Caco-2 (cell line): ENCODE measurements at regions not wholly inside any gene's neighbourhood (a gene's known extent, or its start where the extent isn't known, plus 50 kb on each side); places are given as distances from the start of the nearest gene placed in this dataset.
"Not testable (repeated sequence)": the region's sequence is repeated elsewhere in the genome, so short reads cannot be mapped to it uniquely, and the experiment has no call there.

ENCODE experiments used
- BruUV-seq: library from RNA; stranded (reverse); fragments of 400-500 nt; replicated peaks from 2 replicates; lab custom pipeline; 2021; lab: Mats Ljungman, UMichigan
- CTCF ChIA-PET: fragments of 300-600 bp; sonication (Branson Sonifier 250); formaldehyde crosslinking; loops from one replicate; lab custom pipeline; 2022; ENCODE audit warnings: antibody characterized with exemption; lab: Charles Lee
- POLR2A ChIA-PET: fragments of 300-600 bp; sonication (Branson Sonifier 250); formaldehyde crosslinking; loops from one replicate; lab custom pipeline; 2022; ENCODE audit warnings: antibody characterized with exemption; lab: Charles Lee
- DNase-seq, 2 experiments: peaks; one replicate each; pipeline versions ENCODE4 v3.0.0 to v3.0.0-alpha.2; 2020 to 2022
- H3K27me3 ChIP-seq: replicated peaks from 2 replicates; pipeline ENCODE4 v1.6.0; 2011; ENCODE audit warnings: low read length; ENCODE audit not compliant: control insufficient read depth, insufficient read depth
- H3K36me3 ChIP-seq: 2 replicates; pipeline ENCODE4 v1.5.1; 2011; ENCODE audit warnings: low read length; ENCODE audit not compliant: control insufficient read depth, insufficient read depth
- H3K4me1 ChIP-seq: fragments of 250-450 bp; sonication (Bioruptor Pico); 2 replicates; pipeline ENCODE4 v1.5.1; 2020; ENCODE audit warnings: mild to moderate bottlenecking
- H3K4me3 ChIP-seq: 2 replicates; pipeline ENCODE4 v1.5.1; 2011; ENCODE audit warnings: low read depth, mild to moderate bottlenecking, control low read depth, low read length
- H3K9me3 ChIP-seq: fragments of 250-450 bp; sonication (Bioruptor Pico); 2 replicates; pipeline ENCODE4 v1.5.1; 2020; ENCODE audit warnings: mild to moderate bottlenecking, moderate library complexity
- H3K27ac Mint-ChIP-seq: one replicate; pipeline ENCODE4 v1.8.0; 2022; ENCODE audit warnings: mixed read lengths; ENCODE audit not compliant: unreplicated experiment
- H3K27me3 Mint-ChIP-seq: one replicate; pipeline ENCODE4 v1.8.0; 2022; ENCODE audit warnings: mixed read lengths; ENCODE audit not compliant: insufficient read depth, unreplicated experiment
- H3K36me3 Mint-ChIP-seq: one replicate; pipeline ENCODE4 v1.8.0; 2022; ENCODE audit warnings: mild to moderate bottlenecking, mixed read lengths; ENCODE audit not compliant: insufficient read depth, unreplicated experiment
- H3K4me1 Mint-ChIP-seq: one replicate; pipeline ENCODE4 v1.8.0; 2022; ENCODE audit warnings: low read depth, mixed read lengths; ENCODE audit not compliant: unreplicated experiment
- H3K4me3 Mint-ChIP-seq: one replicate; pipeline ENCODE4 v1.8.0; 2022; ENCODE audit warnings: mild to moderate bottlenecking, moderate library complexity, mixed read lengths; ENCODE audit not compliant: unreplicated experiment
- H3K9me3 Mint-ChIP-seq: one replicate; pipeline ENCODE4 v1.8.0; 2022; ENCODE audit warnings: mixed read lengths; ENCODE audit not compliant: unreplicated experiment
- intact Hi-C: fragments of 100-400 bp; cut with micrococcal nuclease; formaldehyde crosslinking; loops from one replicate; pipeline ENCODE4 v1.10.0; 2022; ENCODE audit not compliant: unreplicated experiment
- TF ChIP-seq, protein P1 (sequence below), 2 experiments: fragments of 200-600 bp in 1 of 2; IDR thresholded peaks; 1 replicate in 1 of 2; 2 replicates in 1 of 2; pipeline versions ENCODE4 v1.5.1 to v1.8.0; 2011 to 2022; ENCODE audit warnings: antibody characterized with exemption in 1 of 2, control low read depth in 1 of 2, inconsistent platforms in 1 of 2, low read depth in 1 of 2, low read length in 1 of 2, mild to moderate bottlenecking in 1 of 2, moderate library complexity in 1 of 2; ENCODE audit not compliant: insufficient read depth in 1 of 2, severe bottlenecking in 1 of 2, unreplicated experiment in 1 of 2

- ChIA-PET POLR2A (no interaction called here), CTCF (no interaction called here)
Observed at GRCh38 chr5:116859666-116860320, 285.2 kb upstream of the SEMA6A start.

DNA sequence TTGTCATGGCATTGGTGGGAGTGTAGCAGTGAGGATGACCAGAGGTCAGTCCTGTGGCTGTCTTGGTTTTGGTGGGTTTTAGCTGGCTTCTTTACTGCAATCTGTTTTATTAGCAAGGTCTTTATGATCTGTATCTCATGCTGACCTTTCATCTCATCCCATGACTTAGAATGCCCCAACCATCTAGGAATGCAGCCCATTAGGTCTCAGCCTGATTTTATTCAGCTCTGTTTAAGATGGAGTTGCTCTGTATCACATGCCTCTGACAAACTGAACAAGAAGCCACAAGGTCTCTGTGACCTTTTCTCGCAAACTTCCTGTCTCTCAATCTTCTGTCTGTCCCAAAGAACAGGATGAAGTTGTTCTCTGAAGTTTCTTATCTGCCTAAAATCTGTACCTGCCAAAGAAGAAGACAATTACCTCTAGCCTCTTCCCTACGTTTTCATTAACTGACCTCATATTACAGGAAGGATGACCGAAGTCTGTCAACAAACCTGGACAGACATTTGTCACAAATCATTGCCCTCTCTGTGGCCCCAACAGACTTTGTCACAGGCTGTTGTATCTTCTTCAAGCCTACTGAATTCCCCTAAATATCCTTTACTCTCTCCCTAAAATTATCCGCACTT, 284.2 kb upstream of the SEMA6A start:
- Histone ChIP-seq H3K36me3 (no peaks in the 10 kb centered on the region), H3K4me1 (peaks cover 24% of the 10 kb centered on the region), H3K27me3 (no peaks in the 10 kb centered on the region), H3K4me3 (no peak overlapping the region), H3K9me3 (no peaks in the 10 kb centered on the region)
- H3K27me3 Mint-ChIP-seq = no peaks in the 10 kb centered on the region
- intact Hi-C loops = no loop called here
- DNase-seq = no peak
- CTCF ChIA-PET = no interaction called here
- TF ChIP-seq, protein P1, sequence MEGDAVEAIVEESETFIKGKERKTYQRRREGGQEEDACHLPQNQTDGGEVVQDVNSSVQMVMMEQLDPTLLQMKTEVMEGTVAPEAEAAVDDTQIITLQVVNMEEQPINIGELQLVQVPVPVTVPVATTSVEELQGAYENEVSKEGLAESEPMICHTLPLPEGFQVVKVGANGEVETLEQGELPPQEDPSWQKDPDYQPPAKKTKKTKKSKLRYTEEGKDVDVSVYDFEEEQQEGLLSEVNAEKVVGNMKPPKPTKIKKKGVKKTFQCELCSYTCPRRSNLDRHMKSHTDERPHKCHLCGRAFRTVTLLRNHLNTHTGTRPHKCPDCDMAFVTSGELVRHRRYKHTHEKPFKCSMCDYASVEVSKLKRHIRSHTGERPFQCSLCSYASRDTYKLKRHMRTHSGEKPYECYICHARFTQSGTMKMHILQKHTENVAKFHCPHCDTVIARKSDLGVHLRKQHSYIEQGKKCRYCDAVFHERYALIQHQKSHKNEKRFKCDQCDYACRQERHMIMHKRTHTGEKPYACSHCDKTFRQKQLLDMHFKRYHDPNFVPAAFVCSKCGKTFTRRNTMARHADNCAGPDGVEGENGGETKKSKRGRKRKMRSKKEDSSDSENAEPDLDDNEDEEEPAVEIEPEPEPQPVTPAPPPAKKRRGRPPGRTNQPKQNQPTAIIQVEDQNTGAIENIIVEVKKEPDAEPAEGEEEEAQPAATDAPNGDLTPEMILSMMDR (IDR thresholded peaks at IDR 0.05; ENCODE audit: insufficient read depth in 1 of 2, low read depth in 1 of 2, low read length in 1 of 2, severe bottlenecking in 1 of 2, unreplicated experiment in 1 of 2) = no peak
- peaks cover 6% of the 10 kb centered on the region for H3K36me3 Mint-ChIP-seq
- H3K4me1 Mint-ChIP-seq = peaks cover 27% of the 10 kb centered on the region
- peaks cover 10% of the 10 kb centered on the region for H3K9me3 Mint-ChIP-seq
- no TSS peak for BruUV-seq
- POLR2A ChIA-PET = no interaction called here
- no peak overlapping the region for H3K4me3 Mint-ChIP-seq
- no peak overlapping the region for H3K27ac Mint-ChIP-seq

More at GRCh38 chr5:116859666-116860320, 285.2 kb upstream of the SEMA6A start:
- TF ChIP-seq, protein P1 (IDR thresholded peaks at IDR 0.05; ENCODE audit: insufficient read depth in 1 of 2, low read depth in 1 of 2, low read length in 1 of 2, severe bottlenecking in 1 of 2, unreplicated experiment in 1 of 2) = no peak
- peaks cover 6% of the 10 kb centered on the region for H3K36me3 Mint-ChIP-seq
- peaks cover 10% of the 10 kb centered on the region for H3K9me3 Mint-ChIP-seq
- H3K27me3 ChIP-seq = no peaks in the 10 kb centered on the region
- no peaks in the 10 kb centered on the region for H3K36me3 ChIP-seq
- H3K4me1 Mint-ChIP-seq = peaks cover 27% of the 10 kb centered on the region
- no peak overlapping the region for H3K4me3 ChIP-seq
- intact Hi-C loops = loop anchor here (5.0 kb wide), 1 partner anchor 282 kb away; no protein-coding TSS in a partner anchor
- H3K9me3 ChIP-seq = no peaks in the 10 kb centered on the region
- H3K4me3 Mint-ChIP-seq = no peak overlapping the region
- no peak overlapping the region for H3K27ac Mint-ChIP-seq
- H3K4me1 ChIP-seq = peaks cover 32% of the 10 kb centered on the region
- no peaks in the 10 kb centered on the region for H3K27me3 Mint-ChIP-seq
- DNase-seq = no peak
- BruUV-seq = no TSS peak

DNA sequence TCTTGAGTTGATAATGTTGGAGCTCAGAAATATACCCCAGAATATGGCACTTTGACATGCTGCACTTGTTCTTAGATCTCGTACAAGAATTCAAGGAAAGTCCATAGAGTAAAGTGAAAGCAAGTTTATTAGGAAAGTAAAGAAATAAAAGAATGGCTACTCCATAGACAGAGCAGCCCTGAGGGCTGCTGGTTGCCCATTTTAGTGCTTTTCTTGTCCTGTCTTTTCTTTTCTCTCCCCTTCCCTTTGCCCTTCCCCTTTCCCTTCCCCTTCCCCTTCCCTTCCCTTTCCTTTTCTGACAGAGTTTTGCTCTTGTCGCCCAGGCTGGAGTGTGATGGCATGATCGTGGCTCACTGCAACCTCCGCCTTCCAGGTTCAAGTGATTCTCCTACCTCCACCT, 283.4 kb upstream of the SEMA6A start:
- H3K9me3 ChIP-seq, BruUV-seq, H3K9me3 Mint-ChIP-seq, H3K27me3 ChIP-seq, H3K4me3 Mint-ChIP-seq, H3K36me3 ChIP-seq, H3K27me3 Mint-ChIP-seq, H3K4me3 ChIP-seq, CTCF ChIA-PET, H3K36me3 Mint-ChIP-seq, DNase-seq, POLR2A ChIA-PET, intact Hi-C loops, H3K27ac Mint-ChIP-seq: not testable (repeated sequence)
- peaks cover 26% of the 10 kb centered on the region for H3K4me1 Mint-ChIP-seq
- peaks cover 19% of the 10 kb centered on the region for H3K4me1 ChIP-seq
